ENCODE measurements at regions not wholly inside any gene's neighbourhood (a gene's known extent, or its start where the extent isn't known, plus 50 kb on each side); places are given as distances from the start of the nearest gene placed in this dataset.

- Histone ChIP-seq H3K9ac (replicated peaks in 1 of 4; ENCODE audit: extremely low read depth in 1 of 4, low read depth in 3 of 4, low read length in 3 of 4) (no peak overlapping the region), H3K9me3 (ENCODE audit: insufficient read depth in 2 of 2, low read depth in 1 of 2, low read length in 1 of 2) (no peaks in the 10 kb centered on the region), H3K79me2 (ENCODE audit: control insufficient read depth in 1 of 2, insufficient read depth in 2 of 2, low read length in 2 of 2) (no peaks in the 10 kb centered on the region), H2BK20ac (ENCODE audit: low read length) (no peak overlapping the region), H2BK120ac (replicated peaks; ENCODE audit: low read depth, low read length) (no peak overlapping the region), H3K27me3 (replicated peaks in 1 of 4; ENCODE audit: control insufficient read depth in 3 of 4, extremely low read depth in 1 of 4, insufficient read depth in 3 of 4, low read length in 3 of 4) (peaks cover 3 to 32% (median 22%) of the 10 kb centered on the region in 4 experiments), H3K4me2 (ENCODE audit: insufficient read depth in 1 of 2, low read depth in 2 of 2, low read length in 2 of 2) (no peak overlapping the region; a peak in 1 of 4 replicates), H2AFZ (ENCODE audit: low read length) (no peak overlapping the region), H4K20me1 (replicated peaks in 1 of 2; ENCODE audit: control insufficient read depth in 1 of 2, insufficient read depth in 2 of 2, low read length in 2 of 2) (no peaks in the 10 kb centered on the region), H3K23me2 (ENCODE audit: low read depth, low read length) (no peaks in the 10 kb centered on the region; the same call in 1 of the 2 replicates), H3K56ac (replicated peaks; ENCODE audit: insufficient read length, low read depth, low read length) (no peak overlapping the region), H3K4me3 (ENCODE audit: extremely low read depth in 1 of 4, insufficient read depth in 2 of 4, low read depth in 3 of 4, low read length in 4 of 4) (no peak overlapping the region), H3K14ac (ENCODE audit: insufficient read length) (no peak overlapping the region), H3K27ac (ENCODE audit: low read depth, low read length) (no peak overlapping the region), H3K36me3 (ENCODE audit: control insufficient read depth in 2 of 4, insufficient read depth in 4 of 4, low read length in 3 of 4) (no peaks in the 10 kb centered on the region), H3K18ac (ENCODE audit: extremely low read depth, low read length) (no peak overlapping the region), H2BK5ac (ENCODE audit: low read depth, low read length) (no peak overlapping the region), H3K4me1 (replicated peaks in 1 of 4; ENCODE audit: control insufficient read depth in 3 of 4, insufficient read depth in 4 of 4, low read length in 3 of 4) (no peaks in the 10 kb centered on the region), H4K91ac (replicated peaks; ENCODE audit: insufficient read length, low read length) (no peak overlapping the region), H2BK15ac (ENCODE audit: low read length) (no peak overlapping the region), H3K4ac (replicated peaks; ENCODE audit: insufficient read length, low read depth, low read length) (no peak overlapping the region), H4K5ac (ENCODE audit: insufficient read length, low read depth, low read length) (no peak overlapping the region), H3K79me1 (ENCODE audit: low read depth, low read length) (no peaks in the 10 kb centered on the region), H4K8ac (ENCODE audit: extremely low read depth, insufficient read depth, low read length) (no peak overlapping the region), H2AK5ac (ENCODE audit: low read depth, low read length) (no peak overlapping the region), H3K23ac (ENCODE audit: insufficient read length) (no peak overlapping the region), H2BK12ac (ENCODE audit: low read depth, low read length) (no peak overlapping the region)
- POLR2A ChIA-PET (ENCODE audit: partially characterized antibody) = no interaction called here
- FAIRE-seq (no peak), DNase-seq (ENCODE audit: low read depth in 1 of 2, low spot score in 2 of 2) (no peak)
- no peak for TF ChIP-seq GABPA (IDR thresholded peaks at IDR 0.05; ENCODE audit: borderline replicate concordance, insufficient read depth, low read length)
- 62% methylated on average over 2 of the region's 2 CpGs; no CpG with 5 or more reads in 1 of the 2 experiments for WGBS, 2 experiments (ENCODE audit: extremely low coverage in 1 of 2, insufficient coverage in 1 of 2, insufficient read length in 1 of 2, insufficient replicate concordance in 2 of 2, low coverage in 1 of 2, low lambda C conversion rate in 2 of 2, missing lambda C conversion rate in 1 of 2)
- CTCF ChIA-PET (ENCODE audit: partially characterized antibody) = interaction anchor here (0.7 to 11.3 kb wide), 5 partner anchors 8 to 485 kb away, joined by 3 to 51 read pairs (median 14); no protein-coding TSS in a partner anchor
Measured at GRCh38 chr12:114500131-114500530, 94.2 kb upstream of the TBX5 start.
